ENCODE measurements at regions not wholly inside any gene's neighbourhood (a gene's known extent, or its start where the extent isn't known, plus 50 kb on each side); places are given as distances from the start of the nearest gene placed in this dataset.

- CTCF ChIA-PET, result no interaction called here
- no peaks in the 10 kb centered on the region for H3K4me1 ChIP-seq
- H3K4me3 ChIP-seq, result no peak overlapping the region
Observed at GRCh38 chr3:59531066-59531745, 481.4 kb upstream of the CFAP20DC start.

GRCh38 chr3:59528251-59528650, 478.4 kb upstream of the CFAP20DC start:
- no peak overlapping the region for H3K4me3 ChIP-seq
- H3K9me3 ChIP-seq, result no peaks in the 10 kb centered on the region
- no peaks in the 10 kb centered on the region for H3K4me1 ChIP-seq
- FAIRE-seq (no peak), DNase-seq (ENCODE audit: low read depth in 1 of 2, low spot score in 1 of 2) (no peak), ATAC-seq (no peak)
- H3K27ac ChIP-seq, result no peak overlapping the region
- H3K4me2 ChIP-seq, result no peak overlapping the region
- POLR2A ChIA-PET, result no interaction called here
- TF ChIP-seq ZC3H11A (IDR thresholded peaks at IDR 0.05), result no peak
- no peak for TF ChIP-seq MAX (IDR thresholded peaks at IDR 0.05)
- no peak for TF ChIP-seq BCL3 (IDR thresholded peaks at IDR 0.05)
- no peak for TF ChIP-seq RARB (CRISPR knock-in tag; IDR thresholded peaks at IDR 0.05)
- TF ChIP-seq KDM1A (IDR thresholded peaks at IDR 0.05; ENCODE audit: low read depth), result no peak
- TF ChIP-seq NR3C1 (IDR thresholded peaks at IDR 0.05), result no peak
- TF ChIP-seq KDM5A (IDR thresholded peaks at IDR 0.05), result no peak
- TF ChIP-seq CHD4 (IDR thresholded peaks at IDR 0.05; ENCODE audit: borderline replicate concordance), result no peak
- TF ChIP-seq BHLHE40 (IDR thresholded peaks at IDR 0.05; ENCODE audit: low read depth, low read length), result no peak
- no peak for TF ChIP-seq RCOR1 (IDR thresholded peaks at IDR 0.05; ENCODE audit: low read depth, low read length)
- no peak for TF ChIP-seq HOXB13 (CRISPR knock-in tag; IDR thresholded peaks at IDR 0.05; ENCODE audit: low read depth)
- TF ChIP-seq EHMT2 (IDR thresholded peaks at IDR 0.05; ENCODE audit: low read depth), result no peak
- CTCF ChIA-PET, result no interaction called here
- WGBS (ENCODE audit: missing lambda C conversion rate), result 3% methylated on average over 5 of the region's 5 CpGs

More at GRCh38 chr3:59531066-59531745, 481.4 kb upstream of the CFAP20DC start:
- no peak for TF ChIP-seq ZSCAN20 (CRISPR knock-in tag; IDR thresholded peaks at IDR 0.05)
- no peak for TF ChIP-seq KDM1A (IDR thresholded peaks at IDR 0.05; ENCODE audit: low read depth)
- TF ChIP-seq HMGXB4 (CRISPR knock-in tag; IDR thresholded peaks at IDR 0.05; ENCODE audit: borderline replicate concordance), result no peak
- TF ChIP-seq POLR2A (IDR thresholded peaks at IDR 0.05; ENCODE audit: low read length), result no peak
- no peak for TF ChIP-seq JUNB (IDR thresholded peaks at IDR 0.05)
- TF ChIP-seq RAD21 (conservative IDR thresholded peaks at IDR 0.05 in 1 of 2, IDR thresholded peaks at IDR 0.05 in 1 of 2), result no peak
- TF ChIP-seq CBX8 (IDR thresholded peaks at IDR 0.05), result no peak
- TF ChIP-seq ATOH8 (CRISPR knock-in tag; IDR thresholded peaks at IDR 0.05; ENCODE audit: low read depth), result no peak
- no peak for TF ChIP-seq HDAC2 (IDR thresholded peaks at IDR 0.05)
- TF ChIP-seq MAX (IDR thresholded peaks at IDR 0.05), result no peak
- WGBS (ENCODE audit: missing lambda C conversion rate), result 18% methylated on average over 3 of the region's 3 CpGs
- Histone ChIP-seq H3K4me2 (no peak overlapping the region), H3K9me3 (no peaks in the 10 kb centered on the region), H3K27ac (no peak overlapping the region)
- DNase-seq (ENCODE audit: low read depth in 1 of 2, low spot score in 1 of 2) (no peak), ATAC-seq (no peak), FAIRE-seq (no peak)
- POLR2A ChIA-PET, result no interaction called here

- CTCF ChIA-PET, result no interaction called here
- TF ChIP-seq POLR2AphosphoS2 (conservative IDR thresholded peaks at IDR 0.05; ENCODE audit: low read length) (no peak), CTCF (IDR thresholded peaks at IDR 0.05) (no peak), NPAS2 (CRISPR knock-in tag; IDR thresholded peaks at IDR 0.05; ENCODE audit: borderline replicate concordance) (no peak), GATA3 (IDR thresholded peaks at IDR 0.05; ENCODE audit: borderline replicate concordance) (no peak), CBX8 (IDR thresholded peaks at IDR 0.05) (no peak), RAD21 (conservative IDR thresholded peaks at IDR 0.05 in 1 of 2, IDR thresholded peaks at IDR 0.05 in 1 of 2) (no peak), MAX (IDR thresholded peaks at IDR 0.05) (no peak), JUNB (IDR thresholded peaks at IDR 0.05) (no peak), NR3C1 (IDR thresholded peaks at IDR 0.05) (no peak), RARB (CRISPR knock-in tag; IDR thresholded peaks at IDR 0.05) (no peak)
- Histone ChIP-seq H3K27ac (no peak overlapping the region), H3K4me1 (no peaks in the 10 kb centered on the region), H3K4me2 (no peak overlapping the region), H3K9me3 (no peaks in the 10 kb centered on the region), H3K4me3 (no peak overlapping the region)
- POLR2A ChIA-PET, result no interaction called here
- FAIRE-seq (no peak), ATAC-seq (no peak), DNase-seq (ENCODE audit: low read depth in 1 of 2, low spot score in 1 of 2) (no peak)
- WGBS (ENCODE audit: missing lambda C conversion rate), result 3% methylated on average over 3 of the region's 3 CpGs
Observed at GRCh38 chr3:59527493-59527892, 477.7 kb upstream of the CFAP20DC start.
